Common myeloid progenitor, CD34-positive (primary cell): ENCODE measurements at regions not wholly inside any gene's neighbourhood (a gene's known extent, or its start where the extent isn't known, plus 50 kb on each side); places are given as distances from the start of the nearest gene placed in this dataset.

Experiments
- CTCF ChIA-PET: fragments of 350-600 bp; sonication (Branson Sonifier 250); formaldehyde crosslinking; loops from one replicate; lab custom pipeline; 2021; ENCODE audit warnings: antibody characterized with exemption; lab: Charles Lee
- POLR2A ChIA-PET: fragments of 350-600 bp; sonication (Branson Sonifier 250); formaldehyde crosslinking; loops from one replicate; lab custom pipeline; 2021; ENCODE audit warnings: antibody characterized with exemption; lab: Charles Lee
- DNase-seq, 3 donors: peaks; one replicate each; pipeline versions ENCODE4 v3.0.0 to v3.0.0-alpha.2; 2013
- H3K27ac ChIP-seq, 2 experiments: 1 replicate in 1 of 2; 2 replicates in 1 of 2; pipeline ENCODE4 v1.7.0; 2013; ENCODE audit warnings: inconsistent platforms in 2 of 2, low read length in 2 of 2, mild to moderate bottlenecking in 2 of 2, low read depth in 1 of 2, moderate library complexity in 1 of 2; ENCODE audit not compliant: severe bottlenecking in 2 of 2, insufficient read depth in 1 of 2, poor library complexity in 1 of 2
- H3K27me3 ChIP-seq, 5 experiments: replicated peaks in 2 of 5; 1 replicate in 3 of 5; 2 replicates in 2 of 5; pipeline versions ENCODE4 v1.6.1 to v1.7.0; 2013; ENCODE audit warnings: low read length in 4 of 5, mild to moderate bottlenecking in 2 of 5, moderate library complexity in 2 of 5, inconsistent platforms in 1 of 5; ENCODE audit not compliant: insufficient read depth in 5 of 5, control insufficient read depth in 4 of 5
- H3K36me3 ChIP-seq, 4 experiments: 1 replicate in 2 of 4; 2 replicates in 2 of 4; pipeline versions ENCODE4 v1.6.1 to v1.7.0; 2013; ENCODE audit warnings: low read length in 3 of 4, control low read depth in 1 of 4, mild to moderate bottlenecking in 1 of 4; ENCODE audit not compliant: control insufficient read depth in 4 of 4, insufficient read depth in 4 of 4
- H3K4me1 ChIP-seq, 4 experiments: 1 replicate in 3 of 4; 2 replicates in 1 of 4; pipeline versions ENCODE4 v1.6.1 to v1.7.1; 2013; ENCODE audit warnings: low read length in 3 of 4, mild to moderate bottlenecking in 3 of 4, control low read depth in 1 of 4, inconsistent platforms in 1 of 4, moderate library complexity in 1 of 4; ENCODE audit not compliant: control insufficient read depth in 4 of 4, insufficient read depth in 4 of 4; ENCODE audit errors: control extremely low read depth in 1 of 4
- H3K4me3 ChIP-seq, 7 experiments: 1 replicate in 4 of 7; 2 replicates in 3 of 7; pipeline versions ENCODE4 v1.5.1 to v1.7.0; 2013; ENCODE audit warnings: mild to moderate bottlenecking in 7 of 7, low read length in 6 of 7, moderate library complexity in 6 of 7, inconsistent platforms in 2 of 7, low read depth in 2 of 7, control low read depth in 1 of 7; ENCODE audit not compliant: insufficient read depth in 4 of 7, control insufficient read depth in 1 of 7; ENCODE audit errors: extremely low read depth in 1 of 7
- H3K9me3 ChIP-seq, 5 experiments: 1 replicate in 4 of 5; 2 replicates in 1 of 5; pipeline versions ENCODE4 v1.6.1 to v1.7.1; 2013; ENCODE audit warnings: low read length in 4 of 5, mild to moderate bottlenecking in 2 of 5, inconsistent platforms in 1 of 5, low read depth in 1 of 5, moderate library complexity in 1 of 5; ENCODE audit not compliant: control insufficient read depth in 4 of 5, insufficient read depth in 2 of 5; ENCODE audit errors: control extremely low read depth in 1 of 5
- WGBS: methylation state at CpG from one replicate; pipeline ENCODE4 v1.1.5; 2013; ENCODE audit not compliant: insufficient coverage; 5-methylcytosine and 5-hydroxymethylcytosine counted together

- no peaks in the 10 kb centered on the region for H3K36me3 ChIP-seq
- no peaks in the 10 kb centered on the region for H3K27me3 ChIP-seq
- no CpG with 5 or more reads among the region's 1 CpG for WGBS
- DNase-seq, result no peak
- H3K4me1 ChIP-seq, result no peaks in the 10 kb centered on the region
- H3K4me3 ChIP-seq, result no peak overlapping the region
- CTCF ChIA-PET, result no interaction called here
- H3K9me3 ChIP-seq, result peaks cover 0 to 7% (median 0%) of the 10 kb centered on the region in 5 experiments
- POLR2A ChIA-PET, result no interaction called here
- no peak overlapping the region for H3K27ac ChIP-seq
Observed at GRCh38 chr17:72011561-72011960, 109.3 kb upstream of the SOX9 start.

DNA sequence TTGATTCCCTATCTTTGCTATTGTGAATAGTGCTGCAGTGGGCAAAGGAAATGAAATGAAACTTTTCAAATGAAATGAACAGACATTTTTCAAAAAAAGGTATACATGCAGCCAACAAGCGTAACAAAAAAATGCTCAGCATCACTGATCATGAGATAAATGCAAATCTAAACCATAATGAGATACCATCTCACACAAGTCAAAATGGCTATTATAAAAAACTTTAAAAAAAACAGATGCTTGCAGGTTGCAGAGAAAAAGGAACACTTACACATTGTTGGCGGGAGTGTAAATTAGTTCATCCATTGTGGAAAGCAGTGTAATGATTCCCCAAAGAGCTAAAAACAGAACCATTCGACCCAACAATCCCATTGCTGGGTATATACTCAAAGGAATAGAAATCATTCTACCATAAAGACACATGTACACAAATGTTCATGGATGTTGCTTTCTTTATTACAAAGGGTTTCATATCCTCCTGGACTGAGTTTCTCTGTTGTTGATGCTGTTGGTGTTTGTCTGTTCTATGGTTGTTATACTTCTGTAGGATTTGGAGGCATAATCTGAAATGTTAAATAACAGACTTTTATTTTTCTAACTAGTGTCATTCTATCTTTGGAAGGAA lies 99.3 kb upstream of the SOX9 start:
- Histone ChIP-seq H3K27ac (no peak overlapping the region), H3K4me1 (no peaks in the 10 kb centered on the region), H3K36me3 (no peaks in the 10 kb centered on the region), H3K9me3 (no peaks in the 10 kb centered on the region), H3K4me3 (no peak overlapping the region), H3K27me3 (peaks cover 0 to 9% (median 0%) of the 10 kb centered on the region in 5 experiments)
- no peak for DNase-seq
- CTCF ChIA-PET, result no interaction called here
- 80% methylated on average over 1 of the region's 3 CpGs for WGBS
- POLR2A ChIA-PET, result no interaction called here

GRCh38 chr17:72022328-72023275 lies 98.2 kb upstream of the SOX9 start:
- no peaks in the 10 kb centered on the region for H3K4me1 ChIP-seq
- ChIA-PET POLR2A (no interaction called here), CTCF (no interaction called here)
- no peak overlapping the region for H3K27ac ChIP-seq
- WGBS, result 82% methylated on average over 3 of the region's 6 CpGs
- no peaks in the 10 kb centered on the region for H3K9me3 ChIP-seq
- H3K36me3 ChIP-seq, result no peaks in the 10 kb centered on the region
- no peak overlapping the region for H3K4me3 ChIP-seq
- DNase-seq, result no peak
- peaks cover 0 to 16% (median 0%) of the 10 kb centered on the region in 5 experiments for H3K27me3 ChIP-seq

DNA sequence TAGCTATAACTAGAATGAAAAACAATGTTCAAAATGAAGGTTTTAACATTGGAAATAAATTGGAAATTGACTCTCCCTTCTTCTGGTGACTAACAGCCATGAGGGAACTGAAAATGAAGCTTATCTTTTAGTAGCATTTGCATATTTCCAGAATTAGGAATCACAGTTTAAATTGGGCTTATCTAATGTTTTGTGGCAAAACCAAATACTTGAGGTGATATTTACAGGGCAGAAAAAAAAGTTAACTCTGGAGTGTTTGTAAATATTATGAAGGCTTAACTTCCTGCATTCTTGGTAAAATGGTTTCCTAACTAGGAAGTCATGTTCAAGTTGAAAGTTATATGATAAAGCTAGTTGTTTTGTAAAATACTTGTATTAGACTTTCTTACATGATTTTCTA lies 96.4 kb upstream of the SOX9 start:
- no peaks in the 10 kb centered on the region for H3K36me3 ChIP-seq
- H3K9me3 ChIP-seq, result no peaks in the 10 kb centered on the region
- DNase-seq, result no peak
- no peak overlapping the region for H3K27ac ChIP-seq
- POLR2A ChIA-PET, result no interaction called here
- no peak overlapping the region for H3K4me3 ChIP-seq
- H3K27me3 ChIP-seq, result peaks cover 0 to 16% (median 2%) of the 10 kb centered on the region in 5 experiments
- CTCF ChIA-PET, result no interaction called here
- H3K4me1 ChIP-seq, result peaks cover 0 to under 1% (median 0%) of the 10 kb centered on the region in 4 experiments

DNA sequence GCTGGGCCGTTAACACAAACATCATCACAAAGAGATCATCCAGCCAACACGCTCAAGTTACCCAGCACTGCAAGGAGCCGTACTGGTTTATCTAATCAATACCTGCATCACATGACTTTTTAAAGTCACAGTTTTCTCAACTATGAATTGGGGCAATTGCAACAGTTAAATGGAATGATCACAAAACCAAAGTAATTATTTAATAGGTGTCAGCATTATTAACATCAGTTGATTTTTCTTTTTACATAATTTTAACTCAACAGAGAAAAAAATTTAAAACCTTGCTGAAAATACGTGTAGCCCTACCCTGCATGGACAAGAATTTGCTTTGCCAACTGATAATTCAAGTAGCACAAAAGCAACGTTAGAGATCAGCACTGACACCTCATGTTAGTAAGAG lies 95.7 kb upstream of the SOX9 start:
- H3K9me3 ChIP-seq, result no peaks in the 10 kb centered on the region
- no peak for DNase-seq
- H3K27me3 ChIP-seq, result peaks cover 0 to 16% (median 8%) of the 10 kb centered on the region in 5 experiments
- peaks cover 0 to 7% (median 3%) of the 10 kb centered on the region in 4 experiments for H3K4me1 ChIP-seq
- 67% methylated on average over 1 of the region's 5 CpGs for WGBS
- ChIA-PET POLR2A (no interaction called here), CTCF (no interaction called here)
- H3K27ac ChIP-seq, result no peak overlapping the region
- H3K4me3 ChIP-seq, result no peak overlapping the region
- no peaks in the 10 kb centered on the region for H3K36me3 ChIP-seq

DNA sequence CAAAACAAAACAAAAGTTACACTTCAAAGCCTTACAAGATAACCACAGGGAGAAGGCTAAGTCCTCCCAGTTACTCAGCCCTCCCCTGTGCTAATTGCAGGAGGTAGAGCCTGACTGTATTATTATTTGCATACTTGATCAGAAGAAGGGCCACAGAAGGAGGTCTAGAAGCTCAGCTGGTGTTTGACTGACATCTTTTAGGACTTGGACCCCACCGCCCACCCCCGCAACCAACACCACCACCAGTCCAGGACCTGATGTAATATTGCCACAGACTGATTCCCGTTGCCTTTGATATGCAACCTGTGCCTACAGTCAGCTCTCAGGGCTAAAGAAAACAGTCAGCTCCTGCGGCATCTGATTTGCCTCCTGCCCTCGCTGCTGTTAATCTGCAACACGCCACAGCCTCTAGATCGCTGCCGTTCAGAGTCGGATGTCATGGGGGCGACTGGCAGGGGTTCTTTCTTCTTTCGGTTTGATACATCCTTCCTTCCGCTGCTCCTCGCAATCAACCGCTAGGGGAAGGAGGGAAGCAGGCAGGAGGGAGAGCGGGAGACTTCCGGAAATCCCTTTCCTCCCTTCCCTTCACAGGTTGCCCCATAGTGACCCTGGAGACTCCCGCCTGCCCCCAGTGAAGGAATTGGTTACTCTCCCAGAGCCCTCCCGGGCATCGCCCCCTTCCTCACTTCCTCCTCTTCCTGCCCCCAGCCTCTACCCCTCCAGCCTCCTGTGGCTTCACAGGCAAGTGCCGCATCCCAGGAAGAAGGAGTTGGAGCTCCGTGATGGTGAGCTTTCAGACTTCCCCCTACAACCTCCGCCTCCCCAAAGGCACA lies 90.5 kb upstream of the SOX9 start:
- no peak overlapping the region for H3K27ac ChIP-seq
- DNase-seq, result peak; percentile 6 to 44 (median 32)
- H3K4me3 ChIP-seq, result peak overlapping the region in 6 of 7 experiments; percentile 37 to 75 (median 65)
- peaks cover 0 to 17% (median 13%) of the 10 kb centered on the region in 5 experiments for H3K27me3 ChIP-seq
- ChIA-PET POLR2A (no interaction called here), CTCF (no interaction called here)
- no peaks in the 10 kb centered on the region for H3K36me3 ChIP-seq
- WGBS, result under 1% methylated on average over 12 of the region's 22 CpGs
- peaks cover 0 to 13% (median 8%) of the 10 kb centered on the region in 4 experiments for H3K4me1 ChIP-seq
- H3K9me3 ChIP-seq, result no peaks in the 10 kb centered on the region
